CD4-positive, CD25-positive, alpha-beta regulatory T cell (primary cell): ENCODE measurements at regions not wholly inside any gene's neighbourhood (a gene's known extent, or its start where the extent isn't known, plus 50 kb on each side); places are given as distances from the start of the nearest gene placed in this dataset.

Experiments
- ATAC-seq, 2 donors: fragments of 150-1000 bp; cut with Tn5 transposase; one replicate each; pipeline ENCODE4 v1.10.0; 2021; ENCODE audit warnings: low read depth in 2 of 2, moderate number of reproducible peaks in 2 of 2, moderate library complexity in 1 of 2
- DNase-seq, 3 donors: peaks; one replicate each; pipeline versions ENCODE4 v3.0.0 to v3.0.0-alpha.2; 2012 to 2022; ENCODE audit warnings: mixed read lengths in 1 of 3
- H3K27ac ChIP-seq: one replicate; pipeline ENCODE4 v1.7.0; 2013; ENCODE audit warnings: mild to moderate bottlenecking, low read length; ENCODE audit not compliant: insufficient read depth, poor library complexity, severe bottlenecking
- H3K27me3 ChIP-seq: one replicate; pipeline ENCODE4 v1.7.0; 2013; ENCODE audit warnings: low read length; ENCODE audit not compliant: control insufficient read depth, insufficient read depth
- H3K36me3 ChIP-seq: one replicate; pipeline ENCODE4 v1.7.0; 2013; ENCODE audit warnings: mild to moderate bottlenecking, low read length, moderate library complexity; ENCODE audit not compliant: control insufficient read depth, insufficient read depth
- H3K4me1 ChIP-seq: 2 replicates; pipeline ENCODE4 v1.7.0; 2013; ENCODE audit warnings: mild to moderate bottlenecking, low read length; ENCODE audit not compliant: insufficient read depth, control insufficient read depth, poor library complexity, severe bottlenecking
- H3K4me3 ChIP-seq: one replicate; pipeline ENCODE4 v1.7.0; 2013; ENCODE audit warnings: low read depth, mild to moderate bottlenecking, low read length, moderate library complexity
- H3K9me3 ChIP-seq, 2 experiments: 1 replicate in 1 of 2; 2 replicates in 1 of 2; pipeline ENCODE4 v1.7.0; 2013; ENCODE audit warnings: low read length in 2 of 2, mild to moderate bottlenecking in 1 of 2, moderate library complexity in 1 of 2; ENCODE audit not compliant: control insufficient read depth in 2 of 2
- H3K27ac Mint-ChIP-seq, 3 donors: one replicate each; pipeline ENCODE4 v1.8.0; 2020 to 2022; ENCODE audit warnings: mild to moderate bottlenecking in 3 of 3, mixed read lengths in 3 of 3, moderate library complexity in 2 of 3
- H3K27me3 Mint-ChIP-seq: one replicate; pipeline ENCODE4 v1.8.0; 2022; ENCODE audit warnings: mild to moderate bottlenecking, mixed read lengths
- H3K36me3 Mint-ChIP-seq: one replicate; pipeline ENCODE4 v1.8.0; 2020; ENCODE audit warnings: mixed read lengths
- H3K4me1 Mint-ChIP-seq, 4 donors: one replicate each; pipeline ENCODE4 v1.8.0; 2020 to 2022; ENCODE audit warnings: mixed read lengths in 4 of 4, mild to moderate bottlenecking in 1 of 4
- H3K4me3 Mint-ChIP-seq, 4 donors: one replicate each; pipeline ENCODE4 v1.8.0; 2020 to 2022; ENCODE audit warnings: mild to moderate bottlenecking in 4 of 4, mixed read lengths in 4 of 4, moderate library complexity in 3 of 4
- H3K9me3 Mint-ChIP-seq, 7 donors: one replicate each; pipeline ENCODE4 v1.8.0; 2020 to 2022; ENCODE audit warnings: mixed read lengths in 7 of 7, mild to moderate bottlenecking in 3 of 7, moderate library complexity in 2 of 7

GRCh38 chr5:61670941-61671340 is 338.9 kb downstream of the ZSWIM6 start:
- H3K36me3 Mint-ChIP-seq = no peaks in the 10 kb centered on the region
- no peak overlapping the region for H3K27ac Mint-ChIP-seq
- H3K9me3 Mint-ChIP-seq = peaks cover 0 to 2% (median 0%) of the 10 kb centered on the region in 7 donors
- no peaks in the 10 kb centered on the region for H3K4me1 ChIP-seq
- DNase-seq (no peak), ATAC-seq (no peak)
- no peaks in the 10 kb centered on the region for H3K27me3 Mint-ChIP-seq
- H3K27me3 ChIP-seq = peaks cover 4% of the 10 kb centered on the region
- no peaks in the 10 kb centered on the region for H3K4me1 Mint-ChIP-seq
- no peak overlapping the region for H3K27ac ChIP-seq
- H3K9me3 ChIP-seq = no peaks in the 10 kb centered on the region
- no peak overlapping the region for H3K4me3 ChIP-seq
- no peak overlapping the region for H3K4me3 Mint-ChIP-seq
- H3K36me3 ChIP-seq = no peaks in the 10 kb centered on the region

DNA sequence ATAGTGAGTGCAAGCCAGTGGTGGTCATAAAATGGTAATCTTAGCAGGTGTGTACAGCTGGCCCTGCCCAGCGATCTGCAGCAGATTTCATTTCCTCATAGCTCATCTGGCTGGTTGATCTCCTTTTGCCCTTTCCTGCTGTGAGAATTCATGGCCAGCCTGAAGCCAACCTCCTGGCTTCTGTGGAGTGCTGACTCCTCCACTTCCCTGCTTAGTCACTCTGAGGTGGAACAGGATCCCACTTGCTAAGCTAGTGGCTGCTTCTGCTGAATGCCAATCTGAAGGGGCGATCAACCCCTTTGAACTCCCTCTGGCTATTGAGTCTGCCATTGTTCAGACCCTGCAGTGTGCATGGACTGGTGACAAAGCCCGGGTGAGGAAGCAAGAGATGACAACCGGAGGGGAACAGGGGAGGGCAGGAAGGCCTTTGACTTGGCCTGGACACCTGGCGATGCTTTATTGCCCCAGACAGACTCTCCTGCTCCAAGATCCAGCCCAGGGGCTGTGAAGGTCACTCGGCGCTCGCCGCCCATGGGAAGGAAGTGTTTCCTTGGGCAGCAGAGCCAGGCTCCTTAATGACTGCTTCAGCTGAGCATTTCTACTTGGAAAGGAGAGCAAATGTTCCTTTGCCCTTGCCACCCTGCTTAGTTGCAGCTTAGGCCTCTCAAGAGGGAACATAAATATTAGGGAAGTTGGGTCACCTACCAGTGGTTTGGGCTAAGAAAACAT is 341.1 kb downstream of the ZSWIM6 start:
- DNase-seq (no peak), ATAC-seq (no peak)
- Histone ChIP-seq H3K9me3 (no peaks in the 10 kb centered on the region), H3K27me3 (peaks cover under 1% of the 10 kb centered on the region), H3K27ac (no peak overlapping the region), H3K4me1 (no peaks in the 10 kb centered on the region), H3K4me3 (no peak overlapping the region), H3K36me3 (no peaks in the 10 kb centered on the region)
- H3K27me3 Mint-ChIP-seq = peaks cover 9% of the 10 kb centered on the region
- no peaks in the 10 kb centered on the region for H3K4me1 Mint-ChIP-seq
- no peaks in the 10 kb centered on the region for H3K36me3 Mint-ChIP-seq
- no peak overlapping the region for H3K4me3 Mint-ChIP-seq
- H3K9me3 Mint-ChIP-seq = no peaks in the 10 kb centered on the region
- no peak overlapping the region for H3K27ac Mint-ChIP-seq

DNA sequence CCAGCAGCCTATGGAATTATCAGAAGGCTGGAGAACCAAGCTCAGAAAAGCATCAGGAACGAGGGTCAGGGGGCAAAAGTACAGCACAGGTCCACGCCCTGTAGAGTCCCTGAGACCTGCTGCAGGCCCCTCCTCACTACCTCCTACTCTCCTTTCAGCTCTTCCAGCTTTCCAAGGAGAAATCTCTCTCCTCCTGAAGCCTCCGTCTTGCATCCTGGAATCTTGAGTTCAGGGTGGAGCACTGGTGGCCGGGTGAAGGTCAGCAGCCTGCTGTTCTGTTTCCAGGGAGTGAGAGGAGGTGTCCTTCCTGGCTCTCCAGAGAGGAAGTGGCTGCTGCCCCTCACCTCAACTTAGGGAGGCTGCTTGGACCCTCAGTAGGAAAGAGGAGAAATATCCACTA is 342.3 kb downstream of the ZSWIM6 start:
- H3K4me3 ChIP-seq = no peak overlapping the region
- no peaks in the 10 kb centered on the region for H3K36me3 Mint-ChIP-seq
- DNase-seq = no peak
- H3K4me1 Mint-ChIP-seq = no peaks in the 10 kb centered on the region
- H3K9me3 ChIP-seq = no peaks in the 10 kb centered on the region
- peaks cover 15% of the 10 kb centered on the region for H3K27me3 Mint-ChIP-seq
- H3K27ac Mint-ChIP-seq = no peak overlapping the region
- H3K27me3 ChIP-seq = no peaks in the 10 kb centered on the region
- no peak overlapping the region for H3K27ac ChIP-seq
- no peak overlapping the region for H3K4me3 Mint-ChIP-seq
- ATAC-seq = no peak
- no peaks in the 10 kb centered on the region for H3K36me3 ChIP-seq
- H3K9me3 Mint-ChIP-seq = peaks cover 0 to 3% (median 0%) of the 10 kb centered on the region in 7 donors
- H3K4me1 ChIP-seq = no peaks in the 10 kb centered on the region

DNA sequence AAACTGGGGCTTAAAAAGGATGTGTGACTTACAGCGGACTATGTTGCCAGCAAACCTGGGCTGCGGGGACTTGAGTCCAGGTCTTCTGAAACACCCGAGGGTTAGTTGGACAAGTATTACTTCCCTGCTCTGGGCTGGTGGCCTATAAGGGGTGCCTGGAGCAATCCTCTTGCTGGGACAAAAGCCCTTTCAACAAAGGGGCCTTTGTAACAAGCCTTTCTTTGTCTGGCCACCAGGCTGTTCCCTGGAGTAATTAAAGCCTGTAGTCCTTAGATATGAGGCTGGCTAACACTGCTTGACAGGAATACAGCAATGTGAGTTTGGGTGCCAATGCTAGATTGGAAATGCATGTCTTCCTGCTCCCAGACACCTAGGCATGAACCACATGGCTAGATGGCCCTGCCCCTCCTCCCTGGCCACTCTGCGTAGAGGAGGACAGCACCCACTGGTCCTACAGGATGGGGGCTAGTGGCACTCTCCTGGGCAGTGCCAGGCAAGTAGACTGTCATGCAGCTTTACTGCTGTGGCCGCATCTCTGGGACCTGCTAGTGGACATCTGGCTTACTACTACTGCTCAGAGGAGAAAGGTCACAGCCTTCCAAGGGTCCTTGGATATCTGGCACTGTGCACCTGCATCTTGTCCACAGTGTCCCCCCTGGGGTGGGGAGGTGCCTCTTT is 343.1 kb downstream of the ZSWIM6 start:
- no peaks in the 10 kb centered on the region for H3K4me1 Mint-ChIP-seq
- H3K9me3 ChIP-seq = no peaks in the 10 kb centered on the region
- no peak for ATAC-seq
- no peaks in the 10 kb centered on the region for H3K4me1 ChIP-seq
- DNase-seq = no peak
- H3K27ac Mint-ChIP-seq = no peak overlapping the region
- peaks cover 0 to 3% (median 0%) of the 10 kb centered on the region in 7 donors for H3K9me3 Mint-ChIP-seq
- no peaks in the 10 kb centered on the region for H3K36me3 ChIP-seq
- no peaks in the 10 kb centered on the region for H3K36me3 Mint-ChIP-seq
- H3K27me3 Mint-ChIP-seq = peaks cover 15% of the 10 kb centered on the region
- no peaks in the 10 kb centered on the region for H3K27me3 ChIP-seq
- H3K4me3 Mint-ChIP-seq = no peak overlapping the region
- H3K4me3 ChIP-seq = no peak overlapping the region
- no peak overlapping the region for H3K27ac ChIP-seq

- no peaks in the 10 kb centered on the region for H3K36me3 ChIP-seq
- H3K4me1 Mint-ChIP-seq = no peaks in the 10 kb centered on the region
- no peak overlapping the region for H3K27ac ChIP-seq
- DNase-seq (no peak), ATAC-seq (no peak)
- no peaks in the 10 kb centered on the region for H3K36me3 Mint-ChIP-seq
- H3K9me3 ChIP-seq = no peaks in the 10 kb centered on the region
- no peak overlapping the region for H3K4me3 ChIP-seq
- peaks cover 15% of the 10 kb centered on the region for H3K27me3 Mint-ChIP-seq
- peaks cover 0 to 3% (median 0%) of the 10 kb centered on the region in 7 donors for H3K9me3 Mint-ChIP-seq
- no peak overlapping the region for H3K27ac Mint-ChIP-seq
- no peak overlapping the region for H3K4me3 Mint-ChIP-seq
- H3K4me1 ChIP-seq = no peaks in the 10 kb centered on the region
- no peaks in the 10 kb centered on the region for H3K27me3 ChIP-seq
These were observed 345.2 kb downstream of the ZSWIM6 start for GRCh38 chr5:61677220-61677619.

DNA sequence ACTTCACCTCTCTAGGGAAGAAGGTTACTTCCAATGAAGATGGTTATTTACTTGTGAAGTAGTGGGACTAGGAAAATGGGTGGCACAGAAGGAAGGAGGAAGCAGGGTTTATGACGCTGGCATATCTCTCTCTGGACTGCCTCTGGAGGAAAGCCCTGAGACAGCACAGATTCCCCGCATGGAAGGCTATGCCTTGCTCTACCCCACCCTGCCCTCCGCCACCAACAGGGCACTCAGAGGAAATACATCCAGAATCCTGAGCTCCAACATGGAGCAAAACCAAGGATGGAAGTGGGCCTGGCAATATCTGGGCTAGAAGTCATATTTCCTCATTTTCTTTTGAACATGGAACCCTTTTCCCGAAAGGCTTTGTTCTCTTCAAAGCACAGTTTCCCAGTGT is 346.9 kb downstream of the ZSWIM6 start:
- no peak overlapping the region for H3K4me3 Mint-ChIP-seq
- H3K4me1 Mint-ChIP-seq = no peaks in the 10 kb centered on the region
- no peak overlapping the region for H3K4me3 ChIP-seq
- H3K36me3 ChIP-seq = no peaks in the 10 kb centered on the region
- DNase-seq (no peak), ATAC-seq (no peak)
- H3K27ac Mint-ChIP-seq = no peak overlapping the region
- H3K9me3 Mint-ChIP-seq = peaks cover 0 to 3% (median 0%) of the 10 kb centered on the region in 7 donors
- H3K36me3 Mint-ChIP-seq = no peaks in the 10 kb centered on the region
- no peaks in the 10 kb centered on the region for H3K4me1 ChIP-seq
- peaks cover 15% of the 10 kb centered on the region for H3K27me3 Mint-ChIP-seq
- H3K27me3 ChIP-seq = no peaks in the 10 kb centered on the region
- no peaks in the 10 kb centered on the region for H3K9me3 ChIP-seq
- no peak overlapping the region for H3K27ac ChIP-seq

GRCh38 chr5:61679562-61679961 is 347.5 kb downstream of the ZSWIM6 start:
- Histone ChIP-seq H3K4me3 (no peak overlapping the region), H3K4me1 (no peaks in the 10 kb centered on the region), H3K27me3 (no peaks in the 10 kb centered on the region), H3K27ac (no peak overlapping the region), H3K9me3 (no peaks in the 10 kb centered on the region), H3K36me3 (no peaks in the 10 kb centered on the region)
- no peaks in the 10 kb centered on the region for H3K36me3 Mint-ChIP-seq
- no peak for ATAC-seq
- H3K27ac Mint-ChIP-seq = no peak overlapping the region
- no peak for DNase-seq
- H3K4me3 Mint-ChIP-seq = no peak overlapping the region
- peaks cover 0 to 3% (median 0%) of the 10 kb centered on the region in 7 donors for H3K9me3 Mint-ChIP-seq
- no peaks in the 10 kb centered on the region for H3K4me1 Mint-ChIP-seq
- peaks cover 15% of the 10 kb centered on the region for H3K27me3 Mint-ChIP-seq

DNA sequence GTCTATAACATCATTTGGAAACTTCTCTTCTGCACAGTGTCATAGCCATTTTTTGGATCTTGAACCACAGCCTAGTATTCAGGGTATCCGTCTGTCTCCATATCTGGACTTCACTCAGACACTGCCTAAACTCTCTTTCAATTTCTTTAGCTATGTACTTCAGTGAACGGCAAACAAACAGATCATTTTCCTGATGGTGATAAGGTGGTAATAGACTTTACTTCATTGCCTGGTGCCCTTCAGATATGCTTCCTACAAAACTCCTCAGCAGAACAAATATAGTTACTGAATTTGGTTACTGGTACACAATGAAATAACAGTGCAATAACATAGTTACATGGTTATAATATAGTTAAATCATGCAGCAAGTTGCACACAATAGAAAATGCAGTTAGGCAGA is 348.2 kb downstream of the ZSWIM6 start:
- Histone ChIP-seq H3K4me1 (no peaks in the 10 kb centered on the region), H3K27me3 (no peaks in the 10 kb centered on the region), H3K9me3 (no peaks in the 10 kb centered on the region), H3K4me3 (no peak overlapping the region), H3K27ac (no peak overlapping the region), H3K36me3 (no peaks in the 10 kb centered on the region)
- Mint-ChIP-seq H3K27me3 (peaks cover 15% of the 10 kb centered on the region), H3K36me3 (no peaks in the 10 kb centered on the region), H3K4me1 (no peaks in the 10 kb centered on the region), H3K9me3 (peaks cover 0 to 3% (median 0%) of the 10 kb centered on the region in 7 donors), H3K27ac (no peak overlapping the region), H3K4me3 (no peak overlapping the region)
- no peak for DNase-seq
- ATAC-seq = no peak
